H9 (cell line): ENCODE measurements at regions not wholly inside any gene's neighbourhood (a gene's known extent, or its start where the extent isn't known, plus 50 kb on each side); places are given as distances from the start of the nearest gene placed in this dataset.

Experiments
- DNase-seq: peaks from one replicate; pipeline ENCODE4 v3.0.0-alpha.2; 2017
- H2AFZ ChIP-seq: one replicate; pipeline ENCODE4 v1.6.1; 2013; ENCODE audit warnings: mild to moderate bottlenecking, low read length, control low read depth, moderate library complexity
- H2AK5ac ChIP-seq: 2 replicates; pipeline ENCODE4 v1.6.1; 2013; ENCODE audit warnings: low read length, control low read depth, mixed read lengths; ENCODE audit not compliant: insufficient read length
- H2BK120ac ChIP-seq: one replicate; pipeline ENCODE4 v1.6.1; 2013; ENCODE audit warnings: low read depth, mild to moderate bottlenecking, low read length, control low read depth, inconsistent platforms; ENCODE audit not compliant: poor library complexity, severe bottlenecking
- H2BK12ac ChIP-seq: 2 replicates; pipeline ENCODE4 v1.6.1; 2013; ENCODE audit warnings: low read length, control low read depth, mixed read lengths, low read depth; ENCODE audit not compliant: insufficient read length
- H2BK15ac ChIP-seq: 2 replicates; pipeline ENCODE4 v1.6.1; 2013; ENCODE audit warnings: low read depth, low read length, control low read depth
- H2BK20ac ChIP-seq: one replicate; pipeline ENCODE4 v1.6.1; 2013; ENCODE audit warnings: low read depth, mild to moderate bottlenecking, low read length, control low read depth, inconsistent platforms; ENCODE audit not compliant: poor library complexity, severe bottlenecking
- H2BK5ac ChIP-seq: 2 replicates; pipeline ENCODE4 v1.6.1; 2013; ENCODE audit warnings: low read length, control low read depth, mixed read lengths; ENCODE audit not compliant: insufficient read length
- H3K14ac ChIP-seq: 2 replicates; pipeline ENCODE4 v1.6.1; 2013; ENCODE audit warnings: low read length, control low read depth; ENCODE audit not compliant: insufficient read depth
- H3K18ac ChIP-seq: 2 replicates; pipeline ENCODE4 v1.6.1; 2013; ENCODE audit warnings: low read depth, mild to moderate bottlenecking, mixed read lengths, low read length, control low read depth; ENCODE audit not compliant: insufficient read length
- H3K23ac ChIP-seq: 2 replicates; pipeline ENCODE4 v1.6.1; 2013; ENCODE audit warnings: low read length, control low read depth, mixed read lengths, low read depth; ENCODE audit not compliant: insufficient read length
- H3K23me2 ChIP-seq: 2 replicates; pipeline ENCODE4 v1.6.1; 2013; ENCODE audit warnings: low read depth, mild to moderate bottlenecking, mixed read lengths, low read length, control low read depth; ENCODE audit not compliant: insufficient read length, poor library complexity, severe bottlenecking
- H3K27ac ChIP-seq: 2 replicates; pipeline ENCODE4 v1.5.1; 2013; ENCODE audit warnings: low read length, control low read depth, mixed read lengths, low read depth; ENCODE audit not compliant: insufficient read length
- H3K27me3 ChIP-seq: 2 replicates; pipeline ENCODE4 v1.6.1; 2013; ENCODE audit warnings: low read length, control low read depth, inconsistent platforms; ENCODE audit not compliant: insufficient read depth
- H3K4ac ChIP-seq: 2 replicates; pipeline ENCODE4 v1.6.1; 2013; ENCODE audit warnings: low read depth, mild to moderate bottlenecking, control low read depth, inconsistent platforms, low read length, moderate library complexity
- H3K4me1 ChIP-seq: 2 replicates; pipeline ENCODE4 v1.6.1; 2013; ENCODE audit warnings: low read length, control low read depth, inconsistent platforms; ENCODE audit not compliant: insufficient read depth
- H3K4me2 ChIP-seq: 2 replicates; pipeline ENCODE4 v1.6.1; 2013; ENCODE audit warnings: low read length, control low read depth, mixed read lengths; ENCODE audit not compliant: insufficient read length, insufficient read depth
- H3K56ac ChIP-seq: 2 replicates; pipeline ENCODE4 v1.6.1; 2013; ENCODE audit warnings: low read depth, mild to moderate bottlenecking, mixed read lengths, low read length, control low read depth; ENCODE audit not compliant: insufficient read length
- H3K79me1 ChIP-seq: 2 replicates; pipeline ENCODE4 v1.6.1; 2013; ENCODE audit warnings: low read depth, mild to moderate bottlenecking, moderate library complexity, low read length, control low read depth, inconsistent platforms; ENCODE audit not compliant: insufficient read depth, poor library complexity, severe bottlenecking
- H3K79me2 ChIP-seq: 2 replicates; pipeline ENCODE4 v1.6.1; 2013; ENCODE audit warnings: low read length, control low read depth, inconsistent platforms; ENCODE audit not compliant: insufficient read depth
- H3K9ac ChIP-seq: 2 replicates; pipeline ENCODE4 v1.6.1; 2013; ENCODE audit warnings: low read length, control low read depth, mixed read lengths; ENCODE audit not compliant: insufficient read length; ENCODE audit errors: extremely low read depth
- H3K9me3 ChIP-seq: one replicate; pipeline ENCODE4 v1.6.1; 2013; ENCODE audit warnings: low read depth, low read length, inconsistent platforms; ENCODE audit not compliant: control insufficient read depth
- H3T11ph ChIP-seq: one replicate; pipeline ENCODE4 v1.6.1; 2013; ENCODE audit warnings: mild to moderate bottlenecking, low read length, control low read depth, inconsistent platforms
- H4K20me1 ChIP-seq: one replicate; pipeline ENCODE4 v1.6.1; 2013; ENCODE audit not compliant: control insufficient read depth, insufficient read length, insufficient read depth
- H4K5ac ChIP-seq: 2 replicates; pipeline ENCODE4 v1.6.1; 2013; ENCODE audit warnings: low read depth, mild to moderate bottlenecking, mixed read lengths, low read length, control low read depth; ENCODE audit not compliant: insufficient read length
- H4K8ac ChIP-seq: replicated peaks from 2 replicates; pipeline ENCODE4 v1.6.1; 2013; ENCODE audit warnings: low read length, control low read depth, mixed read lengths, low read depth; ENCODE audit not compliant: insufficient read length
- H4K91ac ChIP-seq: 2 replicates; pipeline ENCODE4 v1.6.1; 2013; ENCODE audit warnings: low read depth, mild to moderate bottlenecking, moderate library complexity, mixed read lengths, low read length, control low read depth; ENCODE audit not compliant: insufficient read length
- H3K27ac Mint-ChIP-seq, 3 experiments: 2 replicates in 2 of 3; 3 replicates in 1 of 3; pipeline ENCODE4 v1.8.0; 2020 to 2021; ENCODE audit warnings: mixed read lengths in 3 of 3, mild to moderate bottlenecking in 1 of 3, moderate library complexity in 1 of 3
- H3K27me3 Mint-ChIP-seq: 2 replicates; pipeline ENCODE4 v1.8.0; 2021; ENCODE audit warnings: low read depth, mild to moderate bottlenecking, moderate library complexity, mixed read lengths
- H3K36me3 Mint-ChIP-seq, 3 experiments: 2 replicates in 2 of 3; 3 replicates in 1 of 3; pipeline ENCODE4 v1.8.0; 2020 to 2021; ENCODE audit warnings: low read depth in 3 of 3, mixed read lengths in 3 of 3; ENCODE audit not compliant: insufficient read depth in 1 of 3
- H3K4me1 Mint-ChIP-seq, 2 experiments: 2 replicates each; pipeline ENCODE4 v1.8.0; 2020; ENCODE audit warnings: mixed read lengths in 2 of 2
- H3K4me3 Mint-ChIP-seq, 2 experiments: 2 replicates in 1 of 2; 3 replicates in 1 of 2; pipeline ENCODE4 v1.8.0; 2020 to 2021; ENCODE audit warnings: mild to moderate bottlenecking in 2 of 2, mixed read lengths in 2 of 2, moderate library complexity in 1 of 2
- H3K9me3 Mint-ChIP-seq, 2 experiments: 2 replicates in 1 of 2; 3 replicates in 1 of 2; pipeline ENCODE4 v1.8.0; 2020; ENCODE audit warnings: mild to moderate bottlenecking in 2 of 2, mixed read lengths in 2 of 2, moderate library complexity in 1 of 2
- CTCF ChIP-seq: fragments of 200-600 bp; sonication (generic); conservative IDR thresholded peaks from 3 replicates; pipeline ENCODE4 v1.8.0; 2021; ENCODE audit warnings: antibody characterized with exemption, mild to moderate bottlenecking
- WGBS: extraction: QIAGEN DNeasy Blood & Tissue Kit; methylation state at CpG from one replicate; pipeline ENCODE4 v1.1.7; 2013; ENCODE audit warnings: missing lambda C conversion rate, low lambda C conversion rate, mixed read lengths; ENCODE audit not compliant: insufficient read length; ENCODE audit errors: extremely low coverage; 5-methylcytosine and 5-hydroxymethylcytosine counted together

- Histone ChIP-seq H3K4me2 (no peak overlapping the region), H3K9me3 (no peaks in the 10 kb centered on the region), H4K5ac (no peak overlapping the region), H2BK120ac (no peak overlapping the region), H2AFZ (no peak overlapping the region), H4K20me1 (no peaks in the 10 kb centered on the region), H3K14ac (no peak overlapping the region), H3K9ac (no peak overlapping the region), H2BK12ac (no peak overlapping the region), H3K56ac (no peak overlapping the region), H3K4me1 (no peaks in the 10 kb centered on the region), H4K8ac (no peak overlapping the region), H2BK5ac (no peak overlapping the region), H3K27ac (no peak overlapping the region), H2BK15ac (no peak overlapping the region), H2BK20ac (no peak overlapping the region), H3K79me2 (no peaks in the 10 kb centered on the region), H2AK5ac (no peak overlapping the region), H3T11ph (no peak overlapping the region), H3K27me3 (no peaks in the 10 kb centered on the region), H3K4ac (no peak overlapping the region), H3K18ac (no peak overlapping the region), H4K91ac (no peak overlapping the region), H3K23me2 (no peaks in the 10 kb centered on the region), H3K79me1 (no peaks in the 10 kb centered on the region), H3K23ac (no peak overlapping the region)
- no CpG with 5 or more reads among the region's 7 CpGs for WGBS
- H3K27me3 Mint-ChIP-seq: 0 out of 2 replicates have a peak, but pooled peaks cover 2% of the 10 kb centered on the region
- H3K36me3 Mint-ChIP-seq: no peaks in the 10 kb centered on the region
- 0 out of 4 replicates have a peak, but pooled peaks cover 0 to 2% of the 10 kb centered on the region in 2 experiments for H3K4me1 Mint-ChIP-seq
- TF ChIP-seq CTCF: no peak
- no peak overlapping the region for H3K27ac Mint-ChIP-seq
- no peak for DNase-seq
- H3K9me3 Mint-ChIP-seq: no peaks in the 10 kb centered on the region; a peak in 1 of 5 replicates
- H3K4me3 Mint-ChIP-seq: no peak overlapping the region
Observed at GRCh38 chr1:170284512-170284911, 138.8 kb downstream of the NTMT2 start.
